HL-60 (cell line): ENCODE measurements at regions not wholly inside any gene's neighbourhood (a gene's known extent, or its start where the extent isn't known, plus 50 kb on each side); places are given as distances from the start of the nearest gene placed in this dataset.

Source experiments
- CTCF ChIP-seq: IDR thresholded peaks from one replicate; pipeline ENCODE4 v1.5.1; 2011; ENCODE audit warnings: low read length, control low read depth, inconsistent platforms; ENCODE audit not compliant: insufficient read depth
- POLR2AphosphoS5 ChIP-seq: IDR thresholded peaks from 2 replicates; pipeline ENCODE4 v1.6.1; 2012; ENCODE audit warnings: low read depth
- SPI1 ChIP-seq: IDR thresholded peaks from 2 replicates; pipeline ENCODE4 v1.6.1; 2012; ENCODE audit warnings: low read depth, mild to moderate bottlenecking, borderline replicate concordance

GRCh38 chr6:55040102-55040848 is 134.0 kb upstream of the HCRTR2 start:
- TF ChIP-seq CTCF, result no peak
- no peak for TF ChIP-seq POLR2AphosphoS5
- no peak for TF ChIP-seq SPI1
